ENCODE measurements at regions not wholly inside any gene's neighbourhood (a gene's known extent, or its start where the extent isn't known, plus 50 kb on each side); places are given as distances from the start of the nearest gene placed in this dataset.

DNA sequence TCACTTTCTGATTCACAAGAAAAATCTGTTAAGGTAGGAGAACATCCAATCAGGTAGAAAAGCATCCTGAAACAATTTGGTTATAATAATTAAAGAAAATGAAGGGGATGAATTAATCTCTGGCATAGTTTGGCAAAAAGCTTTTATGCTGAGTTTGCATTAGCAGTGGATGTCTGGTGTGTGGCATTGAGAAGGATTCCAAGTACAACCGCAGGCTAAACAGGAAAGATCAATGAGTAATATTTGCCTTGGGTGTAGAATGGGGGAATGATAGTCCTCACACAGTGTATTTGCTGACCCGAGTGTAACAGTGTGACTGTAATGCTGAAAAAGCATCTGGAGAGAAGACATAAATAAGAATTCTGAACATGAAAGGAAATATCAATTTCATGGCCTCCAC is 68.3 kb upstream of the SESTD1 start:
- TF ChIP-seq, protein P1, sequence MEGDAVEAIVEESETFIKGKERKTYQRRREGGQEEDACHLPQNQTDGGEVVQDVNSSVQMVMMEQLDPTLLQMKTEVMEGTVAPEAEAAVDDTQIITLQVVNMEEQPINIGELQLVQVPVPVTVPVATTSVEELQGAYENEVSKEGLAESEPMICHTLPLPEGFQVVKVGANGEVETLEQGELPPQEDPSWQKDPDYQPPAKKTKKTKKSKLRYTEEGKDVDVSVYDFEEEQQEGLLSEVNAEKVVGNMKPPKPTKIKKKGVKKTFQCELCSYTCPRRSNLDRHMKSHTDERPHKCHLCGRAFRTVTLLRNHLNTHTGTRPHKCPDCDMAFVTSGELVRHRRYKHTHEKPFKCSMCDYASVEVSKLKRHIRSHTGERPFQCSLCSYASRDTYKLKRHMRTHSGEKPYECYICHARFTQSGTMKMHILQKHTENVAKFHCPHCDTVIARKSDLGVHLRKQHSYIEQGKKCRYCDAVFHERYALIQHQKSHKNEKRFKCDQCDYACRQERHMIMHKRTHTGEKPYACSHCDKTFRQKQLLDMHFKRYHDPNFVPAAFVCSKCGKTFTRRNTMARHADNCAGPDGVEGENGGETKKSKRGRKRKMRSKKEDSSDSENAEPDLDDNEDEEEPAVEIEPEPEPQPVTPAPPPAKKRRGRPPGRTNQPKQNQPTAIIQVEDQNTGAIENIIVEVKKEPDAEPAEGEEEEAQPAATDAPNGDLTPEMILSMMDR (IDR thresholded peaks at IDR 0.05) = no peak
- TF ChIP-seq POLR2A (IDR thresholded peaks at IDR 0.05) = no peak

Data from tibial nerve (tissue), 3 donors.